Stomach (tissue), 8 donors: ENCODE measurements at regions not wholly inside any gene's neighbourhood (a gene's known extent, or its start where the extent isn't known, plus 50 kb on each side); places are given as distances from the start of the nearest gene placed in this dataset.

Source experiments
- DNase-seq, 2 donors: peaks; one replicate each; pipeline versions ENCODE4 v3.0.0 to v3.0.0-alpha.2; 2013 to 2019
- H3K27ac ChIP-seq, 5 donors: fragments of 200-600 bp in 4 of 5; sonication (generic) in 4 of 5; one replicate each; pipeline ENCODE4 v1.5.1; 2013 to 2019; ENCODE audit warnings: mild to moderate bottlenecking in 1 of 5, moderate library complexity in 1 of 5
- H3K27me3 ChIP-seq, 3 donors: fragments of 200-600 bp; sonication (generic); one replicate each; pipeline ENCODE4 v1.5.1; 2017 to 2019; ENCODE audit warnings: mixed run types in 1 of 3
- H3K36me3 ChIP-seq, 4 donors: fragments of 200-600 bp; sonication (generic); 1 replicate in 3 of 4; 2 replicates in 1 of 4; pipeline ENCODE4 v1.5.1; 2016 to 2019
- H3K4me1 ChIP-seq, 4 donors: fragments of 200-600 bp; sonication (generic); one replicate each; pipeline ENCODE4 v1.5.1; 2016 to 2019
- H3K4me3 ChIP-seq, 4 donors: fragments of 200-600 bp; sonication (generic) in 3 of 4; one replicate each; pipeline ENCODE4 v1.5.1; 2016 to 2019; ENCODE audit warnings: mild to moderate bottlenecking in 1 of 4
- H3K9me3 ChIP-seq, 4 donors: fragments of 200-600 bp; sonication (generic); one replicate each; pipeline ENCODE4 v1.5.1; 2016 to 2019
- CTCF ChIP-seq, 7 experiments: fragments of 450-650 bp in 4 of 7; fragments of 200-600 bp in 3 of 7; sonication (generic) in 3 of 7; IDR thresholded peaks; one replicate each; pipeline ENCODE4 v1.5.1; 2016 to 2019; ENCODE audit warnings: antibody characterized with exemption in 7 of 7, control low read depth in 2 of 7, mild to moderate bottlenecking in 1 of 7
- EP300 ChIP-seq: sonication (generic); formaldehyde crosslinking; IDR thresholded peaks from one replicate; pipeline ENCODE4 v1.6.1; 2017; ENCODE audit warnings: antibody characterized with exemption
- POLR2A ChIP-seq, 4 donors: fragments of 450-650 bp; IDR thresholded peaks; one replicate each; pipeline ENCODE4 v1.6.1; 2016; ENCODE audit warnings: antibody characterized with exemption in 4 of 4, control low read depth in 2 of 4, mild to moderate bottlenecking in 1 of 4, moderate library complexity in 1 of 4
- POLR2AphosphoS5 ChIP-seq, 3 donors: sonication (generic); formaldehyde crosslinking; IDR thresholded peaks; one replicate each; pipeline ENCODE4 v1.6.1; 2016; ENCODE audit warnings: antibody characterized with exemption in 3 of 3
- WGBS, 5 donors: extraction: QIAGEN DNeasy Blood & Tissue Kit in 3 of 5; methylation state at CpG; one replicate each; pipeline versions ENCODE4 v1.1.5 to v1.1.7; 2013 to 2018; 5-methylcytosine and 5-hydroxymethylcytosine counted together
- intact Hi-C: fragments of 100-400 bp; cut with DNase I; formaldehyde crosslinking; loops from one replicate; pipeline ENCODE4 v1.15.1; 2023; ENCODE audit warnings: low total_unique reads
- donor health status: healthy with polysubstance abuse.
- donor health status: Bipolar disorder and iron deficiency.
- donor health status: healthy.

- intact Hi-C loops, result no loop called here
- Histone ChIP-seq H3K4me1 (no peaks in the 10 kb centered on the region), H3K36me3 (no peaks in the 10 kb centered on the region), H3K4me3 (no peak overlapping the region), H3K27me3 (peaks cover 0 to 30% (median 0%) of the 10 kb centered on the region in 3 donors), H3K9me3 (no peaks in the 10 kb centered on the region), H3K27ac (no peak overlapping the region)
- WGBS, 5 donors, result 66 to 86% (median 76%) methylated on average over 4 of the region's 4 CpGs
- DNase-seq, result no peak
- TF ChIP-seq POLR2AphosphoS5 (IDR thresholded peaks at IDR 0.05), result no peak
- no peak for TF ChIP-seq CTCF (IDR thresholded peaks at IDR 0.05)
- TF ChIP-seq POLR2A (IDR thresholded peaks at IDR 0.05), result no peak
- TF ChIP-seq EP300, result no peak
Measured at GRCh38 chr6:3938715-3939367, 89.7 kb downstream of the FAM50B start.

- DNase-seq, result no peak
- no peaks in the 10 kb centered on the region for H3K36me3 ChIP-seq
- no peak for TF ChIP-seq POLR2AphosphoS5 (IDR thresholded peaks at IDR 0.05)
- TF ChIP-seq POLR2A (IDR thresholded peaks at IDR 0.05), result no peak
- no peak for TF ChIP-seq EP300
- no peak for TF ChIP-seq CTCF (IDR thresholded peaks at IDR 0.05)
- no peaks in the 10 kb centered on the region for H3K4me1 ChIP-seq
- H3K27ac ChIP-seq, result no peak overlapping the region
- no peaks in the 10 kb centered on the region for H3K9me3 ChIP-seq
- peaks cover 0 to 30% (median 0%) of the 10 kb centered on the region in 3 donors for H3K27me3 ChIP-seq
- H3K4me3 ChIP-seq, result no peak overlapping the region
- intact Hi-C loops, result no loop called here
- WGBS, 5 donors, result 73 to 88% (median 84%) methylated on average over 4 to 7 of the region's 7 CpGs
Measured at GRCh38 chr6:3939368-3939958, 90.3 kb downstream of the FAM50B start.

- peaks cover 0 to 31% (median 0%) of the 10 kb centered on the region in 3 donors for H3K27me3 ChIP-seq
- intact Hi-C loops, result no loop called here
- H3K9me3 ChIP-seq, result no peaks in the 10 kb centered on the region
- 65 to 90% (median 83%) methylated on average over 9 of the region's 9 CpGs for WGBS, 5 donors
- TF ChIP-seq EP300, result no peak
- TF ChIP-seq POLR2A (IDR thresholded peaks at IDR 0.05), result no peak
- TF ChIP-seq CTCF (IDR thresholded peaks at IDR 0.05), result no peak
- TF ChIP-seq POLR2AphosphoS5 (IDR thresholded peaks at IDR 0.05), result no peak
- H3K36me3 ChIP-seq, result no peaks in the 10 kb centered on the region
- DNase-seq, result peak in 1 of 2 donors; percentile 44
- no peak overlapping the region for H3K27ac ChIP-seq
- H3K4me1 ChIP-seq, result no peaks in the 10 kb centered on the region
- no peak overlapping the region for H3K4me3 ChIP-seq
Measured at GRCh38 chr6:3939964-3940363, 90.8 kb downstream of the FAM50B start.

GRCh38 chr6:3940703-3941102 is 91.5 kb downstream of the FAM50B start:
- 87 to 92% (median 90%) methylated on average over 5 of the region's 5 CpGs for WGBS, 5 donors

GRCh38 chr6:3943331-3943765 is 94.2 kb downstream of the FAM50B start:
- H3K4me1 ChIP-seq, result no peaks in the 10 kb centered on the region
- TF ChIP-seq EP300 (no peak), CTCF (IDR thresholded peaks at IDR 0.05) (no peak), POLR2A (IDR thresholded peaks at IDR 0.05) (no peak), POLR2AphosphoS5 (IDR thresholded peaks at IDR 0.05) (no peak)
- H3K27me3 ChIP-seq, result peaks cover 0 to 44% (median 0%) of the 10 kb centered on the region in 3 donors
- WGBS, 5 donors, result 34 to 64% (median 44%) methylated on average over 12 of the region's 12 CpGs
- H3K9me3 ChIP-seq, result no peaks in the 10 kb centered on the region
- DNase-seq, result peak in 1 of 2 donors; percentile 64
- H3K27ac ChIP-seq, result no peak overlapping the region
- H3K36me3 ChIP-seq, result no peaks in the 10 kb centered on the region
- intact Hi-C loops, result no loop called here
- H3K4me3 ChIP-seq, result no peak overlapping the region

More at GRCh38 chr6:3940703-3941102, 91.5 kb downstream of the FAM50B start:
- intact Hi-C loops, result no loop called here
- H3K36me3 ChIP-seq, result no peaks in the 10 kb centered on the region
- no peaks in the 10 kb centered on the region for H3K4me1 ChIP-seq
- H3K9me3 ChIP-seq, result no peaks in the 10 kb centered on the region
- no peak for TF ChIP-seq EP300
- peak in 1 of 2 donors; percentile 32 for DNase-seq
- H3K27ac ChIP-seq, result no peak overlapping the region
- no peak overlapping the region for H3K4me3 ChIP-seq
- H3K27me3 ChIP-seq, result peaks cover 0 to 39% (median 0%) of the 10 kb centered on the region in 3 donors
